ENCODE measurements at regions not wholly inside any gene's neighbourhood (a gene's known extent, or its start where the extent isn't known, plus 50 kb on each side); places are given as distances from the start of the nearest gene placed in this dataset.
"Not testable (repeated sequence)": the region's sequence is repeated elsewhere in the genome, so short reads cannot be mapped to it uniquely, and the experiment has no call there.

- Histone ChIP-seq H3K27ac (ENCODE audit: low read depth in 1 of 2, low read length in 2 of 2) (no peak overlapping the region), H3K4me1 (ENCODE audit: control insufficient read depth in 1 of 2, insufficient read depth in 2 of 2, low read length in 2 of 2) (no peaks in the 10 kb centered on the region), H3K36me3 (ENCODE audit: control insufficient read depth in 1 of 2, insufficient read depth in 2 of 2, low read length in 1 of 2) (no peaks in the 10 kb centered on the region), H3K9me3 (ENCODE audit: control insufficient read depth, low read length) (no peaks in the 10 kb centered on the region), H3K4me3 (ENCODE audit: low read length in 2 of 2) (no peak overlapping the region), H3K27me3 (ENCODE audit: control insufficient read depth in 1 of 2, insufficient read depth in 2 of 2, low read length in 1 of 2) (no peaks in the 10 kb centered on the region)
- intact Hi-C loops (cut with DNase I): no loop called here
- 88 to 93% methylated on average over 2 of the region's 2 CpGs for WGBS, 2 donors
- ATAC-seq (ENCODE audit: low FRiP score): no peak
- DNase-seq: no peak
Measured at GRCh38 chr1:29554208-29554778, 318.0 kb downstream of the PTPRU start.

DNA sequence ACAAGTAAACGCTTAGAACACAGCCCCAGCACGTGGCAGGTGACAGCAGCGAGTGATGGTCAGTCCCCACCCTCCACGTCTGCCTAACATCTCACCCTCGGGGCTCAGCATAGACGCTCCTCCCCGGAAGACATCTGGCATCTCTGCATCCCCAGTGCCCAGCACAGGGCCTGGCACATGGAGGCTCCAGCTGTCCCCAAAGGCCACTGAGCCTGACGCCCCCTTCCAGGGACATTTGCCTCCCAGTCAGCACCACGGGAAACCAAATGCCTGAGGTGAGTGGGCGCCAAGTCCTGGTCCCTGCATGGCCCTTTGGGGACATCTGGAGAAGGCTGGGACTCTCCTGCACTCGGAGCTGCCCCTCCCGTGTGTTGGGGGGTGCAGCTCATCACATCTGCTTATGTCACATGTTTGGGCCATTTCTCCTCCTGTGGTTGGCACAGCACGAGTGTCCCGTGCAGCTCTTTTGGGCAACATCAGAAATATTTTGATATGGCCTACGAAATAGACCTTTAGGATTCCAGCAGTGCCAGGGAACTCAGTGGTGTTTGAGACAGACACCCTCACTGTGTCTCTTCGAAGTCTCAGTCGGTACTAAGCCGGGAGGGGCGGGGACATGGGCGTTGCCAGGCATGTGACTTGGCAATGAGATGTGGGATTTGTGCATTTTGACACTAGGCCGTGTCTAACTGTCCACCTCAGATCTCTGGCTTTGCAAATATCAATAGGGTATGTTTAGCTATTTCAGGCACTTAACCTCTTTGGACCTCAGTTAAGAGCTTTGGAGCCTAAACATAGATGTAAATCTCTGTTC lies 315.0 kb downstream of the PTPRU start:
- Histone ChIP-seq H3K36me3 (ENCODE audit: control insufficient read depth in 1 of 2, insufficient read depth in 2 of 2, low read length in 1 of 2) (no peaks in the 10 kb centered on the region), H3K9me3 (ENCODE audit: control insufficient read depth, low read length) (no peaks in the 10 kb centered on the region), H3K4me1 (ENCODE audit: control insufficient read depth in 1 of 2, insufficient read depth in 2 of 2, low read length in 2 of 2) (no peaks in the 10 kb centered on the region), H3K4me3 (ENCODE audit: low read length in 2 of 2) (no peak overlapping the region), H3K27me3 (ENCODE audit: control insufficient read depth in 1 of 2, insufficient read depth in 2 of 2, low read length in 1 of 2) (no peaks in the 10 kb centered on the region), H3K27ac (ENCODE audit: low read depth in 1 of 2, low read length in 2 of 2) (no peak overlapping the region)
- ATAC-seq (ENCODE audit: low FRiP score) (no peak), DNase-seq (no peak)
- WGBS, 2 donors: 62 to 67% methylated on average over 21 of the region's 21 CpGs
- intact Hi-C loops (cut with DNase I): no loop called here

DNA sequence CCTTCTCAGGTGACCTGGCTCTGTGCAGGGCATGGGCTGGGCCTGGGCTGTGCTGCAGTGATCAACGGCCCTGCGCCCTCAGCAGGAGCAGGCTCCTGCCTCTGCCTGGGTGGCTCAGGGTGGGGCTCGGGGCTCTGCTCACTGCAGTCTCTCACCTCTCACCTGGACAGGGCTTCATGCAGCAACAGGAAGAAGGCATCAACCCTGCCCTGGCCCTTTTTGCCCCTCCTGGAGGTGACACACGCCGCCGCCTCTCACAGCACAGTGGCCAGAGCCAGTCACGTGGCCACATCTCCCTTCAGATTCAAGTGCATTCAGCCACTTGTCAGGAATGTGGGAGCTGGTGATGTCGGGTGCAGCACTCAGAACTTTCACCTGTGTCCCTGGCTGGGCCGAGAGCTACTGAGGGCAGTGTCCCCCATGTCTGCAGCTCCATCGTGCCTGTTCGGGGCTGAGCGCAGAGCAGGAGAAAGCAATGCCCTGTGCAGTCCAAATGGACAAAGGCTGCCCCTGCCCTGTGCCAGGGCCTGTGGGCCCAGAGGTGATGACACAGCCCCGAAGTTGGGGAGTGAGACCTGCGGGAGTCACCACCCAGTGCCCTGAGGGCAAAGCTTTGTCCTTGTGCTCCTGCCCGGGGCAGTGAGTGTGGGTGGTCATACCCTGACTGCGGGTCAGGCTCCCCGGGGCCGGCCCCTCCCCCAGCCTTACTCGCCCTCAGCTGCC lies 314.0 kb downstream of the PTPRU start:
- H3K27me3 ChIP-seq (ENCODE audit: control insufficient read depth in 1 of 2, insufficient read depth in 2 of 2, low read length in 1 of 2): no peaks in the 10 kb centered on the region
- no peak overlapping the region for H3K4me3 ChIP-seq (ENCODE audit: low read length in 2 of 2)
- WGBS, 2 donors: 69 to 73% methylated on average over 19 of the region's 19 CpGs
- H3K4me1 ChIP-seq (ENCODE audit: control insufficient read depth in 1 of 2, insufficient read depth in 2 of 2, low read length in 2 of 2): no peaks in the 10 kb centered on the region
- no peak for DNase-seq
- intact Hi-C loops (cut with DNase I): no loop called here
- H3K9me3 ChIP-seq (ENCODE audit: control insufficient read depth, low read length): no peaks in the 10 kb centered on the region
- ATAC-seq (ENCODE audit: low FRiP score): no peak
- no peak overlapping the region for H3K27ac ChIP-seq (ENCODE audit: low read depth in 1 of 2, low read length in 2 of 2)
- no peaks in the 10 kb centered on the region for H3K36me3 ChIP-seq (ENCODE audit: control insufficient read depth in 1 of 2, insufficient read depth in 2 of 2, low read length in 1 of 2)

DNA sequence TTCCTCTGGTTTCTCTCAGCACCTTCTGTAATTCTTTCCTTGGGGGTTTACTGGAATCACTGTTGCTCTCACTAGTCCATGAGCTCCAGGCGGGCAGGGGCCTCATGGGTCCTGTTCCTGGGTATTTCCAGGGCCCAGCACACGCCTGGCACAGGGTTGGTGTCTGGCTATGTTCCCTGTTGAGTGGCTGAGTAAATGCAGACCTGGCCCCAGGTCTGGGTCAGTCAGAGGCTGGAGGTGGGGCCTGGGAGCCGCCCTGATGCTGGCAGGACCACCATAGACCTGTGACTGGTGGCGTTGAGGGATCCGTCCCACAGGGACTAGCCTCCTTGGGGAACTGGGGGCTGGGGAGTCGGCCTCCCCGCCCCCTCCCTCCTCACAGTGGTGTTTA lies 313.4 kb downstream of the PTPRU start:
- H3K4me1 ChIP-seq (ENCODE audit: control insufficient read depth in 1 of 2, insufficient read depth in 2 of 2, low read length in 2 of 2); H3K27ac ChIP-seq (ENCODE audit: low read depth in 1 of 2, low read length in 2 of 2); H3K9me3 ChIP-seq (ENCODE audit: control insufficient read depth, low read length); ATAC-seq (ENCODE audit: low FRiP score); H3K27me3 ChIP-seq (ENCODE audit: control insufficient read depth in 1 of 2, insufficient read depth in 2 of 2, low read length in 1 of 2); H3K36me3 ChIP-seq (ENCODE audit: control insufficient read depth in 1 of 2, insufficient read depth in 2 of 2, low read length in 1 of 2); DNase-seq; H3K4me3 ChIP-seq (ENCODE audit: low read length in 2 of 2); intact Hi-C loops (cut with DNase I): not testable (repeated sequence)
- WGBS, 2 donors: 68 to 77% methylated on average over 7 of the region's 7 CpGs

DNA sequence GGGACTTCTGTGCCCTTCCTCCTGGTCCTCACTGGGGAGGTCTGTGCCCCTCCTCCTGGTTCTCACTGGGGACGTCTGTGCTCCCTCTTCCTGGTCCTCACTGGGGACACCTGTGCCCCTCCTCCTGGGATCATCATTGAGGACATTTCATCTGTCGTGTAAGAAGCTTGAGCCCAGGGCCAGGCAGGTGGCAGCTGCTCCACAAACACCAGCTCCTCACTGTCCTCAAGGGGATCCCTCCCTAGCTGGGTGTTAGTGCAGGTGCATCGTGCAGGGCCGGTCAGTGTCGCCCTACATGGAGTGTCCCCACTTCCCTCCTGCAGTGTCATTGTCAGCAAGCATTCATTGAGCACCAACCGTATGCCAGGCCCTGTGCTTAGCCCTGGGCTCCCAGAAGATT lies 312.7 kb downstream of the PTPRU start:
- H3K27me3 ChIP-seq (ENCODE audit: control insufficient read depth in 1 of 2, insufficient read depth in 2 of 2, low read length in 1 of 2): no peaks in the 10 kb centered on the region
- H3K9me3 ChIP-seq (ENCODE audit: control insufficient read depth, low read length): peaks cover 3% of the 10 kb centered on the region
- no peak overlapping the region for H3K27ac ChIP-seq (ENCODE audit: low read depth in 1 of 2, low read length in 2 of 2)
- no peaks in the 10 kb centered on the region for H3K4me1 ChIP-seq (ENCODE audit: control insufficient read depth in 1 of 2, insufficient read depth in 2 of 2, low read length in 2 of 2)
- ATAC-seq (ENCODE audit: low FRiP score) (no peak), DNase-seq (no peak)
- H3K4me3 ChIP-seq (ENCODE audit: low read length in 2 of 2): no peak overlapping the region
- 66 to 67% methylated on average over 6 of the region's 6 CpGs for WGBS, 2 donors
- intact Hi-C loops (cut with DNase I): no loop called here
- no peaks in the 10 kb centered on the region for H3K36me3 ChIP-seq (ENCODE audit: control insufficient read depth in 1 of 2, insufficient read depth in 2 of 2, low read length in 1 of 2)

DNA sequence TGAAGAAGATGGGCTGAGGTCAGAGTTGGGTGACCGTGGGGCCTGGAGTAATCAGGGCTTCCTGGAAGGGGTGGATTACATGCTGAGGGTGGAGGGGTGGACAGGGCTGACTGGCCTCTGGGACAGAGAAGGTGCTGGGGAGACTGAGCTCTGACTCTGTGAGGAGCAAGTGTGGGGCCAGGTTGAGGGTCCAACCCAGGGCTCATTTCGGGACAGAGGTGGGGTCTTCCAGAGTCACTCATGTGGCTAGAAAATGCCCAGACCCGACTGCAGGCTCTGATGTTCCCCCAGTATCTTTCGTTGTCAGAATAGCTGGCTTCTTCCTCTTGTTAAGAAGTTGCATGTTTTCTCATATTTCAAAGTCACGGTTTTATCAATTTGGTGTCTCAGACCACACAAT lies 311.8 kb downstream of the PTPRU start:
- Histone ChIP-seq H3K27ac (ENCODE audit: low read depth in 1 of 2, low read length in 2 of 2) (no peak overlapping the region), H3K36me3 (ENCODE audit: control insufficient read depth in 1 of 2, insufficient read depth in 2 of 2, low read length in 1 of 2) (no peaks in the 10 kb centered on the region), H3K9me3 (ENCODE audit: control insufficient read depth, low read length) (peaks cover 3% of the 10 kb centered on the region), H3K4me3 (ENCODE audit: low read length in 2 of 2) (no peak overlapping the region), H3K4me1 (ENCODE audit: control insufficient read depth in 1 of 2, insufficient read depth in 2 of 2, low read length in 2 of 2) (no peaks in the 10 kb centered on the region), H3K27me3 (ENCODE audit: control insufficient read depth in 1 of 2, insufficient read depth in 2 of 2, low read length in 1 of 2) (no peaks in the 10 kb centered on the region)
- DNase-seq: no peak
- no peak for ATAC-seq (ENCODE audit: low FRiP score)
- 54 to 55% methylated on average over 5 of the region's 5 CpGs for WGBS, 2 donors
- intact Hi-C loops (cut with DNase I): no loop called here

- Histone ChIP-seq H3K4me1 (ENCODE audit: control insufficient read depth in 1 of 2, insufficient read depth in 2 of 2, low read length in 2 of 2) (no peaks in the 10 kb centered on the region), H3K27me3 (ENCODE audit: control insufficient read depth in 1 of 2, insufficient read depth in 2 of 2, low read length in 1 of 2) (no peaks in the 10 kb centered on the region), H3K9me3 (ENCODE audit: control insufficient read depth, low read length) (peaks cover 3% of the 10 kb centered on the region), H3K36me3 (ENCODE audit: control insufficient read depth in 1 of 2, insufficient read depth in 2 of 2, low read length in 1 of 2) (no peaks in the 10 kb centered on the region), H3K4me3 (ENCODE audit: low read length in 2 of 2) (no peak overlapping the region), H3K27ac (ENCODE audit: low read depth in 1 of 2, low read length in 2 of 2) (no peak overlapping the region)
- intact Hi-C loops (cut with DNase I): no loop called here
- 89 to 92% methylated on average over 5 of the region's 5 CpGs for WGBS, 2 donors
- no peak for ATAC-seq (ENCODE audit: low FRiP score)
- DNase-seq: no peak
Measured at GRCh38 chr1:29547300-29547699, 311.0 kb downstream of the PTPRU start.

GRCh38 chr1:29546496-29546895 lies 310.2 kb downstream of the PTPRU start:
- no peak overlapping the region for H3K4me3 ChIP-seq (ENCODE audit: low read length in 2 of 2)
- intact Hi-C loops (cut with DNase I): no loop called here
- no peak for DNase-seq
- H3K4me1 ChIP-seq (ENCODE audit: control insufficient read depth in 1 of 2, insufficient read depth in 2 of 2, low read length in 2 of 2): no peaks in the 10 kb centered on the region
- no peak for ATAC-seq (ENCODE audit: low FRiP score)
- H3K36me3 ChIP-seq (ENCODE audit: control insufficient read depth in 1 of 2, insufficient read depth in 2 of 2, low read length in 1 of 2): no peaks in the 10 kb centered on the region
- no peaks in the 10 kb centered on the region for H3K27me3 ChIP-seq (ENCODE audit: control insufficient read depth in 1 of 2, insufficient read depth in 2 of 2, low read length in 1 of 2)
- peaks cover 3% of the 10 kb centered on the region for H3K9me3 ChIP-seq (ENCODE audit: control insufficient read depth, low read length)
- H3K27ac ChIP-seq (ENCODE audit: low read depth in 1 of 2, low read length in 2 of 2): no peak overlapping the region
- 75 to 88% methylated on average over 3 of the region's 3 CpGs for WGBS, 2 donors

DNA sequence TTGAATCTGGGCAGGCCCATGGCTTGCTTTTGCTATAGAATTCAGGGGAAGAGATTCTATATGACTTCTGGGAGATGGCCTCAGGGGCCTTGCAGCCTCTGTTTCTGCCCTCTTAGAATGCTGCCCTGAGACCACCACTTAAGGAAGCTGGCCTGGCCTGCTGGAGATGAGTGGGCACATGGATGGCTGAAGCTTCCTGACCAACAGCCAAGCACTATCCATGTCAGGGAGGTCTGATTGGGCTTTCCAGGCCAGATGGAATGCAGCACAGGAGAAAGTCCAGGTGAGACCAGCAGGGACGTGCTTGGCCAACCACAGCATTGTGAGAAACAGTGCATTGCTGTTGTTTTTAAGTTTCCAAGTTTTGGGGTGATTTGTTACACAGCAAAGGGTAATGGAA lies 308.1 kb downstream of the PTPRU start:
- Histone ChIP-seq H3K4me3 (ENCODE audit: low read length in 2 of 2) (no peak overlapping the region), H3K4me1 (ENCODE audit: control insufficient read depth in 1 of 2, insufficient read depth in 2 of 2, low read length in 2 of 2) (no peaks in the 10 kb centered on the region), H3K27me3 (ENCODE audit: control insufficient read depth in 1 of 2, insufficient read depth in 2 of 2, low read length in 1 of 2) (no peaks in the 10 kb centered on the region), H3K9me3 (ENCODE audit: control insufficient read depth, low read length) (peaks cover 3% of the 10 kb centered on the region), H3K27ac (ENCODE audit: low read depth in 1 of 2, low read length in 2 of 2) (no peak overlapping the region), H3K36me3 (ENCODE audit: control insufficient read depth in 1 of 2, insufficient read depth in 2 of 2, low read length in 1 of 2) (no peaks in the 10 kb centered on the region)
- ATAC-seq (ENCODE audit: low FRiP score) (no peak), DNase-seq (no peak)
- 93 to 96% methylated on average over 1 of the region's 1 CpG for WGBS, 2 donors
- intact Hi-C loops (cut with DNase I): no loop called here

All from aorta (tissue), 5 donors.